Transverse colon (tissue), 4 donors: ENCODE measurements at regions not wholly inside any gene's neighbourhood (a gene's known extent, or its start where the extent isn't known, plus 50 kb on each side); places are given as distances from the start of the nearest gene placed in this dataset.

Experiments used
- EP300 ChIP-seq: sonication (generic); formaldehyde crosslinking; IDR thresholded peaks from one replicate; pipeline ENCODE4 v1.6.1; 2017; ENCODE audit warnings: antibody characterized with exemption, low read depth
- POLR2A ChIP-seq: fragments of 450-650 bp; IDR thresholded peaks from one replicate; pipeline ENCODE4 v1.6.1; 2016; ENCODE audit warnings: antibody characterized with exemption, mild to moderate bottlenecking, moderate library complexity
- POLR2AphosphoS5 ChIP-seq, 3 donors: sonication (generic); formaldehyde crosslinking; IDR thresholded peaks; one replicate each; pipeline ENCODE4 v1.6.1; 2016; ENCODE audit warnings: antibody characterized with exemption in 3 of 3
- TF ChIP-seq, protein P1 (sequence below), 5 experiments: fragments of 200-600 bp in 3 of 5; fragments of 450-650 bp in 2 of 5; sonication (generic) in 3 of 5; IDR thresholded peaks; 1 replicate in 2 of 5; 2 replicates in 3 of 5; pipeline ENCODE4 v1.5.1; 2016 to 2017; ENCODE audit warnings: antibody characterized with exemption in 5 of 5, inconsistent platforms in 3 of 5, mild to moderate bottlenecking in 2 of 5, moderate library complexity in 1 of 5

DNA sequence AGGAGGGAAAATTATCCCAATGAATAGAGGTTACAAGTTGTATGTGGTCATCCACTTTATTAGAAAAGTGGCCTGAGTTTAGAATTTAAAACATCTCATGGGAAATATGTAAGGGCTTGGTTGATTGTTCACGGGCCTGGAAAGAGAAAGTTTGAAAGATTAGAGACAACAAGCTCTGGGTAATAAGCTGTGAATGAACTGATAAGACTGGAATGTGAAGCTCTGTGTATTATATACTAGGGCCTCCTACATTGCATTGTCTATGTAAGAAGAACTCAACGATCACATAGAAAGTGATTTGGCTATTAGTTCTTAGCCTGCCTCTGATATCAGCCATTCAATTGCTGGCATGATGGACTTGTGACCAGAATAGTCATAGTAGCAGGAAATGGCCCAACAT, 199.2 kb upstream of the MAGI2 start:
- TF ChIP-seq, protein P1, sequence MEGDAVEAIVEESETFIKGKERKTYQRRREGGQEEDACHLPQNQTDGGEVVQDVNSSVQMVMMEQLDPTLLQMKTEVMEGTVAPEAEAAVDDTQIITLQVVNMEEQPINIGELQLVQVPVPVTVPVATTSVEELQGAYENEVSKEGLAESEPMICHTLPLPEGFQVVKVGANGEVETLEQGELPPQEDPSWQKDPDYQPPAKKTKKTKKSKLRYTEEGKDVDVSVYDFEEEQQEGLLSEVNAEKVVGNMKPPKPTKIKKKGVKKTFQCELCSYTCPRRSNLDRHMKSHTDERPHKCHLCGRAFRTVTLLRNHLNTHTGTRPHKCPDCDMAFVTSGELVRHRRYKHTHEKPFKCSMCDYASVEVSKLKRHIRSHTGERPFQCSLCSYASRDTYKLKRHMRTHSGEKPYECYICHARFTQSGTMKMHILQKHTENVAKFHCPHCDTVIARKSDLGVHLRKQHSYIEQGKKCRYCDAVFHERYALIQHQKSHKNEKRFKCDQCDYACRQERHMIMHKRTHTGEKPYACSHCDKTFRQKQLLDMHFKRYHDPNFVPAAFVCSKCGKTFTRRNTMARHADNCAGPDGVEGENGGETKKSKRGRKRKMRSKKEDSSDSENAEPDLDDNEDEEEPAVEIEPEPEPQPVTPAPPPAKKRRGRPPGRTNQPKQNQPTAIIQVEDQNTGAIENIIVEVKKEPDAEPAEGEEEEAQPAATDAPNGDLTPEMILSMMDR (IDR thresholded peaks at IDR 0.05) = no peak
- TF ChIP-seq POLR2AphosphoS5 (IDR thresholded peaks at IDR 0.05) (no peak), POLR2A (no peak), EP300 (no peak)
